NT2/D1 (cell line): ENCODE measurements at regions not wholly inside any gene's neighbourhood (a gene's known extent, or its start where the extent isn't known, plus 50 kb on each side); places are given as distances from the start of the nearest gene placed in this dataset.

Source experiments
- SUZ12 ChIP-seq: IDR thresholded peaks from 2 replicates; pipeline ENCODE4 v1.6.1; 2011; ENCODE audit not compliant: insufficient read length, insufficient read depth; ENCODE audit errors: extremely low read depth
- YY1 ChIP-seq: IDR thresholded peaks from 2 replicates; pipeline ENCODE4 v1.6.1; 2011; ENCODE audit not compliant: insufficient read length, insufficient read depth
- ZNF274 ChIP-seq: IDR thresholded peaks from 2 replicates; pipeline ENCODE4 v1.6.1; 2011; ENCODE audit warnings: mild to moderate bottlenecking, low read depth, low read length

GRCh38 chr2:121858369-121858768, 102.9 kb downstream of the TSN start:
- TF ChIP-seq ZNF274 (no peak), SUZ12 (no peak), YY1 (no peak)
